ENCODE measurements at regions not wholly inside any gene's neighbourhood (a gene's known extent, or its start where the extent isn't known, plus 50 kb on each side); places are given as distances from the start of the nearest gene placed in this dataset.

GRCh38 chr2:6410313-6410712 is 455.4 kb downstream of the CMPK2 start:
- no peak for DNase-seq
- Histone ChIP-seq H2BK5ac (ENCODE audit: insufficient read length, low read length) (no peak overlapping the region), H4K5ac (ENCODE audit: insufficient read length, low read depth, low read length) (no peak overlapping the region), H3K4me2 (ENCODE audit: insufficient read depth, insufficient read length, low read length) (no peak overlapping the region), H3K56ac (ENCODE audit: insufficient read length, low read depth, low read length) (no peak overlapping the region), H3K27ac (ENCODE audit: insufficient read length, low read depth, low read length) (no peak overlapping the region), H3K23me2 (ENCODE audit: insufficient read length, low read depth, low read length, poor library complexity, severe bottlenecking) (no peaks in the 10 kb centered on the region), H2BK20ac (ENCODE audit: low read depth, low read length, poor library complexity, severe bottlenecking) (no peak overlapping the region), H4K8ac (replicated peaks; ENCODE audit: insufficient read length, low read depth, low read length) (no peak overlapping the region), H3K27me3 (ENCODE audit: insufficient read depth, low read length) (no peaks in the 10 kb centered on the region), H3K23ac (ENCODE audit: insufficient read length, low read depth, low read length) (no peak overlapping the region), H3K18ac (ENCODE audit: insufficient read length, low read depth, low read length) (no peak overlapping the region), H3K4ac (ENCODE audit: low read depth, low read length) (no peak overlapping the region), H2BK12ac (ENCODE audit: insufficient read length, low read depth, low read length) (no peak overlapping the region), H4K91ac (ENCODE audit: insufficient read length, low read depth, low read length) (no peak overlapping the region), H3K4me1 (ENCODE audit: insufficient read depth, low read length) (no peaks in the 10 kb centered on the region), H2BK15ac (ENCODE audit: low read depth, low read length) (no peak overlapping the region), H2BK120ac (ENCODE audit: low read depth, low read length, poor library complexity, severe bottlenecking) (no peak overlapping the region), H3K9ac (ENCODE audit: extremely low read depth, insufficient read length, low read length) (no peak overlapping the region), H4K20me1 (ENCODE audit: control insufficient read depth, insufficient read depth, insufficient read length) (no peaks in the 10 kb centered on the region), H3K9me3 (ENCODE audit: control insufficient read depth, low read depth, low read length) (no peaks in the 10 kb centered on the region), H3K79me1 (ENCODE audit: insufficient read depth, low read depth, low read length, poor library complexity, severe bottlenecking) (no peaks in the 10 kb centered on the region), H3K14ac (ENCODE audit: insufficient read depth, low read length) (no peak overlapping the region), H2AFZ (ENCODE audit: low read length) (no peak overlapping the region), H3T11ph (ENCODE audit: low read length) (no peak overlapping the region), H2AK5ac (ENCODE audit: insufficient read length, low read length) (no peak overlapping the region), H3K79me2 (ENCODE audit: insufficient read depth, low read length) (no peaks in the 10 kb centered on the region)
- Mint-ChIP-seq H3K27ac (no peak overlapping the region), H3K4me1 (no peaks in the 10 kb centered on the region), H3K36me3 (ENCODE audit: insufficient read depth in 1 of 3, low read depth in 3 of 3) (no peaks in the 10 kb centered on the region), H3K4me3 (no peak overlapping the region), H3K9me3 (no peaks in the 10 kb centered on the region), H3K27me3 (ENCODE audit: low read depth) (no peaks in the 10 kb centered on the region)
- WGBS (ENCODE audit: extremely low coverage, insufficient read length, low lambda C conversion rate), result no CpG with 5 or more reads among the region's 3 CpGs
- TF ChIP-seq, protein P1, sequence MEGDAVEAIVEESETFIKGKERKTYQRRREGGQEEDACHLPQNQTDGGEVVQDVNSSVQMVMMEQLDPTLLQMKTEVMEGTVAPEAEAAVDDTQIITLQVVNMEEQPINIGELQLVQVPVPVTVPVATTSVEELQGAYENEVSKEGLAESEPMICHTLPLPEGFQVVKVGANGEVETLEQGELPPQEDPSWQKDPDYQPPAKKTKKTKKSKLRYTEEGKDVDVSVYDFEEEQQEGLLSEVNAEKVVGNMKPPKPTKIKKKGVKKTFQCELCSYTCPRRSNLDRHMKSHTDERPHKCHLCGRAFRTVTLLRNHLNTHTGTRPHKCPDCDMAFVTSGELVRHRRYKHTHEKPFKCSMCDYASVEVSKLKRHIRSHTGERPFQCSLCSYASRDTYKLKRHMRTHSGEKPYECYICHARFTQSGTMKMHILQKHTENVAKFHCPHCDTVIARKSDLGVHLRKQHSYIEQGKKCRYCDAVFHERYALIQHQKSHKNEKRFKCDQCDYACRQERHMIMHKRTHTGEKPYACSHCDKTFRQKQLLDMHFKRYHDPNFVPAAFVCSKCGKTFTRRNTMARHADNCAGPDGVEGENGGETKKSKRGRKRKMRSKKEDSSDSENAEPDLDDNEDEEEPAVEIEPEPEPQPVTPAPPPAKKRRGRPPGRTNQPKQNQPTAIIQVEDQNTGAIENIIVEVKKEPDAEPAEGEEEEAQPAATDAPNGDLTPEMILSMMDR (conservative IDR thresholded peaks at IDR 0.05), result no peak

All from H9 (cell line).